Occipital lobe (tissue), 1 donor: ENCODE measurements at regions not wholly inside any gene's neighbourhood (a gene's known extent, or its start where the extent isn't known, plus 50 kb on each side); places are given as distances from the start of the nearest gene placed in this dataset.

ENCODE experiments used
- DNase-seq: peaks from one replicate; lab custom pipeline; 2025; lab: John Stamatoyannopoulos, UW

- DNase-seq, result no peak
Observed at GRCh38 chr16:86771506-86772460, 193.4 kb downstream of the FOXL1 start.

DNA sequence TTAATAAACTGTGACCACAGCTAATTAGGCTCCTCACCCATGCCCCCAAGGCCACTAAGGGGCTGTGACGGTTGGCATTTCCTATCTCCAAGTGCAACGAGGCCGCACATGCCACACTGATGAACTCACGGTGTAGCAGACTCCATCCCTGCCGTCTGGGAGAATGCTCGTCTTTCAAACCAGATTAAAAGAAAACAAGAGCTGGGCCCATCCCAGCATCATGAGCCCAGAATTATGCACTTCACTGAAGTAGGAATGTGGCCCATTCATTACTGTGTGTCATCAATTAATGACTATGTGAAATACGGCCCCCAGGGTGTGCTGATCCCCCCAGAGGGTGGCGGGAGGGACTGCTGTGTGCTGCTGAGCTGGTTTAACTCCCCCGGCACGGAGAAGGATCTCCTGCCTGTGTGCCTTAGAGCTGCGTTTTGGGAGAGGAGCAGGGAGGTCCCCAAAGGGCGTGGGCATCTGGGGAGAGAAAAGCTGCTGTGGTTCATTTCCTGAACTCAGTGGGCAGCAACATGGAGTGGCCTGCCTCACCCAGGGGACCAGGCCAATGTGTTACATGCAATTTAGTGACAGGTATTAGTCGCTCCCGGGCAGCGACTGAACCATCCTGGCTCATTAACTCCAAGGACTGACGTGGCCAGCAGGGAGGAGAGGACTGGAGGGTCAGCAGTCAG is 194.5 kb downstream of the FOXL1 start:
- no peak for DNase-seq

GRCh38 chr16:86773354-86773715 is 195.0 kb downstream of the FOXL1 start:
- DNase-seq, result no peak

- no peak for DNase-seq
Observed at GRCh38 chr16:86774931-86775330, 196.6 kb downstream of the FOXL1 start.

DNA sequence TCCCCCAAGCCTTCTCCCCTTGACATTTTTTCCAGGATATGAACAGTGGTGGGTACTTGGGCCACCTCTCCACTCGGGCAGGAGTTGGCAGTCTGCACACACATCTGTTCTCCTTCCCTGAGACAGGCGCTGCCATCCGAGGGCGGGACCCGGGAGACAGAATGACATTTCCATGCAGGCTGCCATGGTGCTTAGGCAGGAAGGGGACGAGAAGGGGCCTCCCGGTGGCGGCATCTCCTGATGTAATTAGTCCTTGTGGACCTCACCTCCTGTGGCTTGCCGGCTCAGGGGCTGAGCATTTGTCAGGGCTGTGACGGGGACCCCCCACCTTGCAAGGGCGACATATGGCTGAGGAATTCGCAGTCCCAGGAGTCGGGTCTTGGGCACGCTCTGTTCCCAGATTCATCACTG is 197.2 kb downstream of the FOXL1 start:
- no peak for DNase-seq

GRCh38 chr16:86777381-86777946 is 199.1 kb downstream of the FOXL1 start:
- no peak for DNase-seq

- DNase-seq, result no peak
Observed at GRCh38 chr16:86778108-86778745, 199.9 kb downstream of the FOXL1 start.

DNA sequence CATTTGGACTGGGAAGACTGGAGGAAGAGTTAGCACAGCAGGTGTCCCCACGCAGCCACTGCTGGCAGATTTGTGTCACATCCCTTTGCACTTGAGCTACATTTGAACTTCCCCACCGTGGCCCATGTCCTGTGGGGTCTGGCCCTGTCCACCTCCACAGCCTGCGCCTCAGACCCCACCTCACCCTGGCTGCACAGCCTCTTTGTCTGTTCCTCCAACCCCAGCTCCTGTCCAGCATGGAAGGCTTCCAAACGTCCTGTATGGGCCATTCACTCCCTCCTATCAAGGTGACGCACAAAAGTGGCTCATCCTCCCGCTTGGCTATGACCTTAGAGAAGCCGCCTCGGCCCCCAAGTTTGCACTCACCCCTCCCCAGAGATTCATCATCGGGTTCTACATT is 200.6 kb downstream of the FOXL1 start:
- no peak for DNase-seq

DNA sequence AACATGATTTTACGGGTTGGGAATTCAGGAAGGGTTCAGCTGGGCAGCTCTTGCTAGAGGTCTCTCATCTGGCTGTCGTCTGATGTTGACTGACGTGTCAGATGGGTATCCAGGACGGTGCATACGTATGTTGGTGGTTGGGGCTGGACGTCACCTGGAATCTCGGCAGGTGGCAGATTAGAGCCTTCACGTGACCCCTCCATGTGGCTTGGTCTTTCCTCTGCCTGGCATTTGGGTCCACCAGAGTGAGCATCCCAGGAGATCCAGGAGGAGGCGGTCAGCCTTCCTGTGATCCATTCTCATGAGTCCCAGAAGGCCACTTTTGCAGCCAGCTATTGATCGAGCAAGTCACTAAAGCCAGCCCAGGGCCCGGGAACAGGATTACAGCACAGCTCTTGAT is 202.7 kb downstream of the FOXL1 start:
- DNase-seq, result no peak

GRCh38 chr16:86783636-86784626 is 205.6 kb downstream of the FOXL1 start:
- no peak for DNase-seq

DNA sequence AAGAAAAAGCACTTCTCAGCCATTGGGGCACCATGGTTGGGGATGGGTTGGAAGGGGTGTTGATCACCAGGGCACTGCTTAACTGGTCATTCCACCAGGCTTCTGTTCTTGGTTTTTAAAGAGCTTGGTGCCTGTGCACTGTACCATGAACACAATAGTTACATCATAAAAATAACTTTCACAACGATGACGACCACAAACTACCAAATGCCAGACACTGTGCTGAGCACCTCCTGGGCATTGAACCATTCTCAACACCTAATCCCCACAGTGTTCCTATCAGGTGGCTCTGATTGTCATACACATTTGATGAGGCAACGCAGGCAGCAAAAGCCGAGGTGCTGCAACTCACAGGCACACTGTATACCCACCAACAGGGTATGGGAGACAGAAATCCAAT is 208.0 kb downstream of the FOXL1 start:
- DNase-seq, result no peak

DNA sequence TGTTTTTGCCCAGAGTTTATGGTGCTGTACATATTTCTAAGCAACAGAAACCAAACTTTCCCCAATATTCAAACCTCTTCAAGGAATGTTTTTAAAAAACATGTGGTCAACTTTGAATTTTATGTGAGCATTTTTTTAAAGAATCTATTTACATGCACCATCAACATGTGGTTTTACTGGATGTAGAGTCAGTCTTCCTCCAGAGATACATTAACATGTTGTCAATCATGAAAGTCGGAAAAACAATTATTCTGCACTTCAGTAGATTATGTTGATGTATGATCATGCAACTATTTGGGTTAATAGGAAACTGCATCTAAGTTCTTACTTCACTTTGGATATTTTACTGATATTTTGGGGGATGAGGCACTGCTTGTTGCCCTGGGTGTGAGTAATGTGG is 208.6 kb downstream of the FOXL1 start:
- no peak for DNase-seq

DNA sequence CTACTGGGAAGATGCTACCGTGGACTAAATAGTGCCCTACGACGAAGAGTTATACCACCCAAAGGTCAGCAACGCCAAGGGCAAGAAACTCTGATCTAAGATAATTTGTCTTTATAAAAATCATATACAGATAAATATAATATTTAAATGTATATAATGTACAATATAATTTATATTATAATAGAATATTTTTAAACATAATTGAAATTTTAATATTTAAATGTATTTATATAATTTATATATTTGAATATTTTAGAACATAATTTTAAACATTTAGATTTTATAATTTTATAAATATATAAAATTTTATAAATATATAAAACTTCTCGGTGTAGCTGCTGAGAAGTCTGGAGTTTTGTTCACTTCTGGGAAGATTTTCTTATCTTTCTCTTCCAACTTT is 209.2 kb downstream of the FOXL1 start:
- no peak for DNase-seq

- DNase-seq, result no peak
Observed at GRCh38 chr16:86789621-86790051, 211.3 kb downstream of the FOXL1 start.

DNA sequence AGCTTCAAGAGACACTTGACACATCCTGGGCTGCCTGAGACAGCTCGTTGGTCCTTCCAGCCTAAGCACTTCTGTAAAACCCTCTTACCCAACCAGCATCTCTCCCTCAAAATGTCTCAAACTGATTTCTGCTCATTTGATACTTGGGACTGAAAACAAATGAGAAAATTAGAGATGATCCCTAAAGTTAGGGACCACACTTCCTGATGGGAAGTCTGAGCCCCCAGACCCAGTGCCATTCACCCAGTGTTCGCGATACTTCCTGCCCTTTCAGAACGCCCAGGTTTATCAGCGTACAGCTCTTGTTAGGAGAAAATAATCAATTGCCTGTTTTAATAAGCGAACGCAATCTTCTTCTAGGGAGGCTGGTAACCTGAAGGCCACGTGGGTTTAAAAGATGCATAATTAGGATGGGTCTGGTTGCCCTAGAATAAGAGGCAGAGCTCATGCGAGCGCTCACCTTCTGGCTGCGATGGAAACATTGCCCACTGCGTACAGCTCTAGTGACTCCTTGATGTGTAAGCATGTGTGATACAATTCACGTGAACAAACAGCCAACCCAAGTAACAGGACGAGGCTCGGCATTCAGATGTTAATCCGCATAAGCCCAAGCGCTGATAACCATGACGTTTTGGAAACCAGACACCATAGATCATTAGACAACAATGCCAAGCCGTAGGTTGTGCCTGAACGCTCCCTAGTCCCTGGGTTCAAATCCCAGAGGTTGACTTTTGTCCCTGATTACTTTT is 213.1 kb downstream of the FOXL1 start:
- no peak for DNase-seq

DNA sequence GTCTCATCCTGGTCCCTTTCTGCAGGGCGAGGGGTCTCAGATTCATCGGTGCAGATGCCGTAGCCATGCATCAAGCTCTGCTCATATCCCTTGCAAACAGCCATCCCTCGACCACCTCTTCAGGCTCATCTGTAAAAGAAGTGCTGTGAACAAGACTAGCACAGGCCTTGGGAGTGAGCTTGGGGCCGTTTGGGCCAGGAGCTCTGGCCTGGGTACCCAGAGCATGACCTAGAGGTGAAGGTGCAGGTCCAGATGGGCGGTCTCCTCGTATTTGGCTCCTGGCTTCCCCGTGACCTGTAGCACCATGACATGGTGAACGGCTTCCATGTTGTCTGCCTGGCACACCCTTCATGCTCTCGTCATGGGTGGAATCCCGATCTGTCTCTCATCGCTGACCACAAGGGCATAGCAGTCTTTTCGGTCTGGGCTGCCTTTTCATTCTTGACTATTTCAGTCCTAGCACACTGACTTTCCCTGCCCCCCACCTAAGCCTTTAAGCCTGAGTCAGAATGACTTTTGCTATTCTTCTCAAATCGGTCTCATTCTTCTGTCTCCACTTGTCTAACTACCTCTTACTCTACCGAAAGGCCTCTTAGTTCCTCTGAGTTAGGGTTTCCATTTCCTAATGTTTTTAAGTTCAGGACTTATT is 216.0 kb downstream of the FOXL1 start:
- no peak for DNase-seq

DNA sequence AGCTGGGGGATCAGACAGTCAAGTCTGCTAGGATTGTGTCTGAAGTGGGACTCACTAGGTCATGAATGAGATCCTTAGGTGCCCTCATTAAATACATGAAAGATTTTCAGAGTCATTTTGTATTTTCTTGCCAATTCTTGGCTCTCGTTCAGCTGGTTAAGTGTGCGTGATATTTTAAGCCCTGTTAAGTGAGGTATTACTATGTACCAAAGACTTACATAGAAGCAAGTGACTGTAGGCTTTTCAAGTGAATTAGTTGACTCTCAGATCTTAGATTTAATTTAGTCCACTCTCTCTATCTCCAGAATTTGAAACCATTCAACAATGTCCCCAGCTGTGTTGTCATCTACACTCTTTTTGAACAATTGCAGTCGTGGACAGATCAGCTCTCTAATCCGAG is 219.4 kb downstream of the FOXL1 start:
- no peak for DNase-seq

DNA sequence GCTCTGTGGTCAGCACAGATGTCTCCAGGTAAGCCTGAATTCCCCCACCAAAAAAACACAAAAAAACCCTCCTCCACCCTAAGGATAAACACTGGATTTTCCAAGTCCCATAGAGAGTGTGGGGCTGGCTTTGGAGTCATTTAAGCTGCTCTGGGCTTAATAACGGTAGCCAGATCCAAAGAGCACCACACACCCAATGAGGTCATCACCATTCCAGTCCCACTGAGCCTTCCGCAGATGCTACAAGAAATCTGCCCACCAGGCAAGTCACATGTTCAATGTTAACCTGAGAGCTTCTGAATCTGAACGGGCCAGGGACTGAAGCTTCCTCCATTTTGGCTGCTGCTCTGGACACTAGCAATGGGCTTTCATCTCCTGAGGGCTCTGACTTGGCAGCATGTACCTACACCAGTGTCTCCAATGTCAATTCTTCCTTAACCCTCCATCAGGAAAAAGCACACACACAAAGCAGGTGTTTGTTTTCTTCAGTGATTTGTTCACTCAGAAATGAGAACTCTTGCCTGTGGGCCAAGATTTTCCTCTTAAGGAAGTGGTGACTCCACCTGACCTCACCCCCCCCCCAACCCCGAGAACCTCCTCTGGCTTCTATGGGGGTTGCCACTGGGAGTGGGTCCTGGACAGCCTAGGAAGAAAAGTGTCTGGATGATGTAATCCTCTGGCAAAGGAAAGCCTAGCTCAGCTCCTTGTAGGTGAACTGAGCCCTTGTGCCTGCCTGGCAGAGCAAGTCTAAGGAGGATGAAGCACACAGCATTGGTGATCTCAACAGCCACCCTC is 220.1 kb downstream of the FOXL1 start:
- no peak for DNase-seq

DNA sequence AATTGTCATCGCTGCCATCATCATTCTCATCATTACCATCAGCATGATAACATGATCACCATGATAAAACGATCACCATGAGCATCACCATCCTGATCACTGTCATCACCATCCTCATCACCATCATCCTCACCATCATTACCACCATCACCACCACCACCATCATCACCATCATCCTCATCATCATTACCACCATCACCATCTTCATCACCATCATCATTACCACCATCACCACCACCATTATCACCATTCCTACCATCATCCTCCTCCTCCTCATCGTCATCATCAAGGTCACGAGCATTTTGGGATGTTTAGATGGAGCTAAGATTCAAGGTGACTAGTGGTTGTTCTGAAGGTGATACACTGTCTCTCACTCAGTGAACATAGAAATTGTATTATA is 221.0 kb downstream of the FOXL1 start:
- DNase-seq, result no peak
